ENCODE measurements at regions not wholly inside any gene's neighbourhood (a gene's known extent, or its start where the extent isn't known, plus 50 kb on each side); places are given as distances from the start of the nearest gene placed in this dataset.

- TF ChIP-seq EP300 (IDR thresholded peaks at IDR 0.05), result no peak
- no peak for TF ChIP-seq CTCF (IDR thresholded peaks at IDR 0.05)
- TF ChIP-seq POLR2AphosphoS5 (IDR thresholded peaks at IDR 0.05), result no peak
Measured at GRCh38 chr2:7379799-7380198, 462.6 kb downstream of the RNF144A start.
